OCI-LY7 (cell line): ENCODE measurements at regions not wholly inside any gene's neighbourhood (a gene's known extent, or its start where the extent isn't known, plus 50 kb on each side); places are given as distances from the start of the nearest gene placed in this dataset.

Experiments
- EZH2phosphoT487 ChIP-seq: fragments of 200-600 bp; sonication (generic); IDR thresholded peaks from 2 replicates; pipeline ENCODE4 v1.6.1; 2018; ENCODE audit warnings: low read depth, borderline replicate concordance, mild to moderate bottlenecking, mixed run types, antibody characterized with exemption, low read length, moderate library complexity, mixed read lengths
- TF ChIP-seq, protein P1 (sequence below): fragments of 200-600 bp; sonication (generic); conservative IDR thresholded peaks from 2 replicates; pipeline ENCODE4 v1.5.1; 2014; ENCODE audit warnings: mild to moderate bottlenecking, antibody characterized with exemption, low read length, moderate library complexity, mixed read lengths

DNA sequence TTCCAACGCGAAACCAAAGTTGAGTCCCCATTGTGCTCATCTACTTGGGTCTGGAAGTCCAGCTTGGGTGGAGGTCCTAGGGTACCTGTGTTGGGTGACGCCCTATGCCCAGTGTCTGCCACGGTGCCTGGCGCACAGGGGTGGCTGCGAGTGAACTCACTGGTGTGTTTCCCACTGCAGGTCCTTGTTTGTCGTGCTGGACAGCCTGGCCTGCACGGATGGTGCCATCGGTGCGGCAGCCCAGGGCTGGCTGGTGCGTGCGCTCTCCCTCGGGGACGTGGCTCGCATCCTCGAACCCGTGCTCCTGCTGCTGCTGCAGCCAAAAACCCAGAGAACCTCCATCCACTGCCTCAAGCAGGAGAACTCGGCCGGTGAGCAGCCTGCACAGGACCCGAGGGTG, 80.4 kb upstream of the MORC3 start:
- TF ChIP-seq, protein P1, sequence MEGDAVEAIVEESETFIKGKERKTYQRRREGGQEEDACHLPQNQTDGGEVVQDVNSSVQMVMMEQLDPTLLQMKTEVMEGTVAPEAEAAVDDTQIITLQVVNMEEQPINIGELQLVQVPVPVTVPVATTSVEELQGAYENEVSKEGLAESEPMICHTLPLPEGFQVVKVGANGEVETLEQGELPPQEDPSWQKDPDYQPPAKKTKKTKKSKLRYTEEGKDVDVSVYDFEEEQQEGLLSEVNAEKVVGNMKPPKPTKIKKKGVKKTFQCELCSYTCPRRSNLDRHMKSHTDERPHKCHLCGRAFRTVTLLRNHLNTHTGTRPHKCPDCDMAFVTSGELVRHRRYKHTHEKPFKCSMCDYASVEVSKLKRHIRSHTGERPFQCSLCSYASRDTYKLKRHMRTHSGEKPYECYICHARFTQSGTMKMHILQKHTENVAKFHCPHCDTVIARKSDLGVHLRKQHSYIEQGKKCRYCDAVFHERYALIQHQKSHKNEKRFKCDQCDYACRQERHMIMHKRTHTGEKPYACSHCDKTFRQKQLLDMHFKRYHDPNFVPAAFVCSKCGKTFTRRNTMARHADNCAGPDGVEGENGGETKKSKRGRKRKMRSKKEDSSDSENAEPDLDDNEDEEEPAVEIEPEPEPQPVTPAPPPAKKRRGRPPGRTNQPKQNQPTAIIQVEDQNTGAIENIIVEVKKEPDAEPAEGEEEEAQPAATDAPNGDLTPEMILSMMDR: no peak
- no peak for TF ChIP-seq EZH2phosphoT487
